IMR-90 (cell line): ENCODE measurements at regions not wholly inside any gene's neighbourhood (a gene's known extent, or its start where the extent isn't known, plus 50 kb on each side); places are given as distances from the start of the nearest gene placed in this dataset.

ENCODE experiments used
- ATAC-seq: fragments of 200-7000 bp; cut with Tn5 transposase; 2 replicates; pipeline ENCODE4 v1.9.1; 2020; ENCODE audit warnings: low read depth, mild to moderate bottlenecking, moderate library complexity
- BruUV-seq: library from RNA; stranded (reverse); fragments of 400-500 nt; replicated peaks from 2 replicates; lab custom pipeline; 2021; lab: Mats Ljungman, UMichigan
- CTCF ChIA-PET: fragments of 300-600 bp; formaldehyde crosslinking; extraction: SDS; loops from one replicate; lab custom pipeline; 2021; ENCODE audit warnings: antibody characterized with exemption; lab: Yijun Ruan, JAX
- POLR2A ChIA-PET: fragments of 300-600 bp; sonication (Branson Sonifier 250); formaldehyde crosslinking; loops from one replicate; lab custom pipeline; 2022; ENCODE audit warnings: antibody characterized with exemption; ENCODE audit not compliant: unreplicated experiment; lab: Charles Lee
- DNase-seq: peaks from one replicate; pipeline ENCODE4 v3.0.0; 2013
- H2AFZ ChIP-seq: replicated peaks from 2 replicates; pipeline ENCODE3; 2013; ENCODE audit warnings: low read length, mild to moderate bottlenecking; ENCODE audit not compliant: poor library complexity
- H2AK5ac ChIP-seq: 2 replicates; pipeline ENCODE4 v1.6.1; 2013; ENCODE audit warnings: low read depth, low read length, inconsistent platforms
- H2AK9ac ChIP-seq: replicated peaks from 2 replicates; pipeline ENCODE3; 2013; ENCODE audit warnings: mild to moderate bottlenecking, low read depth, low read length, moderate library complexity; ENCODE audit not compliant: poor library complexity
- H2BK120ac ChIP-seq: 2 replicates; pipeline ENCODE4 v1.6.1; 2013; ENCODE audit warnings: low read depth, low read length, inconsistent platforms
- H2BK15ac ChIP-seq: 3 replicates; pipeline ENCODE4 v1.6.1; 2013; ENCODE audit warnings: low read depth, low read length, inconsistent platforms
- H2BK20ac ChIP-seq: 2 replicates; pipeline ENCODE4 v1.6.1; 2013; ENCODE audit warnings: low read depth, mild to moderate bottlenecking, inconsistent platforms, low read length, moderate library complexity
- H2BK5ac ChIP-seq: 2 replicates; pipeline ENCODE4 v1.6.1; 2013; ENCODE audit warnings: mild to moderate bottlenecking, low read depth, low read length, inconsistent platforms; ENCODE audit not compliant: poor library complexity, severe bottlenecking
- H3K14ac ChIP-seq: replicated peaks from 2 replicates; pipeline ENCODE4 v1.6.1; 2013; ENCODE audit warnings: low read depth, low read length, inconsistent platforms
- H3K18ac ChIP-seq: 2 replicates; pipeline ENCODE4 v1.6.1; 2013; ENCODE audit warnings: low read depth, low read length, control low read depth
- H3K23ac ChIP-seq: 2 replicates; pipeline ENCODE4 v1.6.1; 2013; ENCODE audit warnings: low read depth, low read length, inconsistent platforms
- H3K27ac ChIP-seq: 2 replicates; pipeline ENCODE4 v1.5.1; 2013; ENCODE audit warnings: mild to moderate bottlenecking, control low read depth, low read length; ENCODE audit not compliant: insufficient read depth
- H3K27me3 ChIP-seq: 2 replicates; pipeline ENCODE4 v1.6.1; 2013; ENCODE audit warnings: low read length; ENCODE audit not compliant: control insufficient read depth, insufficient read depth
- H3K36me3 ChIP-seq: 2 replicates; pipeline ENCODE4 v1.6.1; 2013; ENCODE audit warnings: low read length, mixed read lengths; ENCODE audit not compliant: control insufficient read depth, insufficient read depth
- H3K4ac ChIP-seq: 2 replicates; pipeline ENCODE4 v1.6.1; 2013; ENCODE audit warnings: low read depth, low read length, inconsistent platforms
- H3K4me1 ChIP-seq: 2 replicates; pipeline ENCODE4 v1.6.1; 2013; ENCODE audit warnings: low read length, mixed read lengths; ENCODE audit not compliant: control insufficient read depth, insufficient read depth
- H3K4me2 ChIP-seq: 2 replicates; pipeline ENCODE4 v1.6.1; 2013; ENCODE audit warnings: low read depth, mild to moderate bottlenecking, control low read depth, low read length, moderate library complexity
- H3K4me3 ChIP-seq: 2 replicates; pipeline ENCODE4 v1.5.1; 2013; ENCODE audit warnings: low read depth, mild to moderate bottlenecking, control low read depth, low read length, moderate library complexity; ENCODE audit not compliant: insufficient read depth
- H3K56ac ChIP-seq: 2 replicates; pipeline ENCODE4 v1.6.1; 2013; ENCODE audit warnings: low read length, inconsistent platforms; ENCODE audit not compliant: insufficient read depth; ENCODE audit errors: extremely low read depth
- H3K79me1 ChIP-seq, 2 experiments: 2 replicates each; pipeline ENCODE4 v1.6.1; 2013; ENCODE audit warnings: low read length in 2 of 2, inconsistent platforms in 1 of 2, low read depth in 1 of 2
- H3K9ac ChIP-seq: 2 replicates; pipeline ENCODE4 v1.6.1; 2013; ENCODE audit warnings: low read depth, low read length, control low read depth
- H3K9me1 ChIP-seq: 2 replicates; pipeline ENCODE4 v1.6.1; 2013; ENCODE audit warnings: low read length, inconsistent platforms; ENCODE audit not compliant: insufficient read depth
- H3K9me3 ChIP-seq: 2 replicates; pipeline ENCODE4 v1.6.1; 2013; ENCODE audit warnings: low read length; ENCODE audit not compliant: control insufficient read depth, insufficient read depth
- H4K20me1 ChIP-seq: 2 replicates; pipeline ENCODE4 v1.6.1; 2013; ENCODE audit warnings: low read length, inconsistent platforms; ENCODE audit not compliant: insufficient read depth
- H4K5ac ChIP-seq: 2 replicates; pipeline ENCODE4 v1.6.1; 2013; ENCODE audit warnings: mild to moderate bottlenecking, low read depth, low read length, control low read depth
- H4K8ac ChIP-seq, 2 experiments: 2 replicates each; pipeline ENCODE4 v1.6.1; 2013; ENCODE audit warnings: low read depth in 2 of 2, low read length in 2 of 2, control low read depth in 1 of 2, inconsistent platforms in 1 of 2
- H4K91ac ChIP-seq: 2 replicates; pipeline ENCODE4 v1.6.1; 2013; ENCODE audit warnings: low read depth, low read length, inconsistent platforms; ENCODE audit not compliant: insufficient read depth
- CHD1 ChIP-seq: IDR thresholded peaks from 2 replicates; pipeline ENCODE4 v1.6.1; 2012; ENCODE audit warnings: low read depth, low read length, improper control_type of control experiment
- RFX5 ChIP-seq: IDR thresholded peaks from 2 replicates; pipeline ENCODE4 v1.8.0; 2012; ENCODE audit warnings: low read depth, mild to moderate bottlenecking, low read length, moderate library complexity
- SMC3 ChIP-seq: fragments of 150-350 bp; IDR thresholded peaks from 2 replicates; pipeline ENCODE4 v1.6.1; 2016; ENCODE audit warnings: low read depth, mild to moderate bottlenecking, antibody characterized with exemption, low read length, moderate library complexity
- USF2 ChIP-seq: fragments of 150-350 bp; IDR thresholded peaks from 2 replicates; pipeline ENCODE4 v1.6.1; 2017; ENCODE audit warnings: mild to moderate bottlenecking, antibody characterized with exemption, low read length, low read depth
- WGBS, 2 experiments: methylation state at CpG; one replicate each; pipeline versions ENCODE4 v1.1.5 to v1.1.7; 2013; ENCODE audit warnings: missing lambda C conversion rate in 2 of 2; ENCODE audit not compliant: insufficient read length in 1 of 2; ENCODE audit errors: extremely low coverage in 2 of 2; 5-methylcytosine and 5-hydroxymethylcytosine counted together
- dilution Hi-C: fragments of 300-500 bp; cut with HindIII; formaldehyde crosslinking; loops from one replicate; pipeline ENCODE4 v1.14.3; 2018; ENCODE audit warnings: low sequenced_read_pairs; ENCODE audit not compliant: unreplicated experiment
- in situ Hi-C: fragments of 300-500 bp; cut with MboI; formaldehyde crosslinking; loops from 3 replicates; pipeline ENCODE4 v1.14.3; 2019; ENCODE audit warnings: low sequenced_read_pairs, inconsistent platforms, mixed read lengths
- intact Hi-C: fragments of 100-400 bp; cut with micrococcal nuclease; formaldehyde crosslinking; loops from 2 replicates; pipeline ENCODE4 v1.10.0; 2022

- no peak overlapping the region for H2BK5ac ChIP-seq
- H2BK120ac ChIP-seq, result no peak overlapping the region
- BruUV-seq, result no TSS peak
- H2BK20ac ChIP-seq, result no peak overlapping the region
- no peak overlapping the region for H3K4ac ChIP-seq
- no peak overlapping the region for H2AFZ ChIP-seq
- H4K8ac ChIP-seq, result no peak overlapping the region
- in situ Hi-C loops, result no loop called here
- no peak overlapping the region for H3K18ac ChIP-seq
- no peak for DNase-seq
- no peak overlapping the region for H3K4me3 ChIP-seq
- H4K91ac ChIP-seq, result no peak overlapping the region
- no peak overlapping the region for H3K9ac ChIP-seq
- peaks cover 5% of the 10 kb centered on the region for H3K27me3 ChIP-seq
- no peaks in the 10 kb centered on the region for H3K79me1 ChIP-seq
- H2AK5ac ChIP-seq, result no peak overlapping the region
- H3K56ac ChIP-seq, result no peak overlapping the region
- no peak overlapping the region for H3K4me2 ChIP-seq
- H3K36me3 ChIP-seq, result no peaks in the 10 kb centered on the region
- dilution Hi-C loops, result no loop called here
- no peak overlapping the region for H3K23ac ChIP-seq
- no peak overlapping the region for H4K5ac ChIP-seq
- H3K9me3 ChIP-seq, result no peaks in the 10 kb centered on the region
- WGBS, 2 experiments, result 75% methylated on average over 10 of the region's 27 CpGs; no CpG with 5 or more reads in 1 of the 2 experiments
- no peak for ATAC-seq
- H3K4me1 ChIP-seq, result no peaks in the 10 kb centered on the region
- TF ChIP-seq CHD1 (no peak), USF2 (no peak), RFX5 (no peak), SMC3 (no peak)
- no peak overlapping the region for H3K14ac ChIP-seq
- CTCF ChIA-PET, result no interaction called here
- POLR2A ChIA-PET, result no interaction called here
- no peak overlapping the region for H2AK9ac ChIP-seq
- H4K20me1 ChIP-seq, result no peaks in the 10 kb centered on the region
- no peak overlapping the region for H2BK15ac ChIP-seq
- intact Hi-C loops, result no loop called here
- H3K9me1 ChIP-seq, result no peaks in the 10 kb centered on the region
- no peak overlapping the region for H3K27ac ChIP-seq
These were observed 174.3 kb downstream of the ENGASE start for GRCh38 chr17:79248843-79249493.
